ENCODE measurements at regions not wholly inside any gene's neighbourhood (a gene's known extent, or its start where the extent isn't known, plus 50 kb on each side); places are given as distances from the start of the nearest gene placed in this dataset.
"Not testable (repeated sequence)": the region's sequence is repeated elsewhere in the genome, so short reads cannot be mapped to it uniquely, and the experiment has no call there.

DNA sequence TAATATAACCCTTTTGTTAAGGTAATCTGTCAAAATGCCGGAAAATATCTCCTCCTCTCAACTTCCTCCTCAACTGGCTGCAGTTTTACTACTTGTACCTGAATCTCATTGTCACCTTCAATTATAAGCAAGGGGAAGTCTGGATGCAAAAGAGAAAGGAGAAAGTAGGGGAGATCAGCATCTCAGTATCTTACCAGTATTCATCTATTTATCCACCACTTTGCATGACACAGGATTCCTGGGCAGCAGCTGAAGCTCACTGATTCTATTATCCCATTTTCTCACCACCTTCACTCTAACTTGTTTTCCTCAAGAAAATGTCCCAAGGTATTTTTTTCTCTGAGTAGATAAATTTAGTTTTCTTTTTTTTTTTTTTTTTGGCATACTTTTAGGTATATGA is 440.5 kb upstream of the CBLB start:
- TF ChIP-seq, protein P1, sequence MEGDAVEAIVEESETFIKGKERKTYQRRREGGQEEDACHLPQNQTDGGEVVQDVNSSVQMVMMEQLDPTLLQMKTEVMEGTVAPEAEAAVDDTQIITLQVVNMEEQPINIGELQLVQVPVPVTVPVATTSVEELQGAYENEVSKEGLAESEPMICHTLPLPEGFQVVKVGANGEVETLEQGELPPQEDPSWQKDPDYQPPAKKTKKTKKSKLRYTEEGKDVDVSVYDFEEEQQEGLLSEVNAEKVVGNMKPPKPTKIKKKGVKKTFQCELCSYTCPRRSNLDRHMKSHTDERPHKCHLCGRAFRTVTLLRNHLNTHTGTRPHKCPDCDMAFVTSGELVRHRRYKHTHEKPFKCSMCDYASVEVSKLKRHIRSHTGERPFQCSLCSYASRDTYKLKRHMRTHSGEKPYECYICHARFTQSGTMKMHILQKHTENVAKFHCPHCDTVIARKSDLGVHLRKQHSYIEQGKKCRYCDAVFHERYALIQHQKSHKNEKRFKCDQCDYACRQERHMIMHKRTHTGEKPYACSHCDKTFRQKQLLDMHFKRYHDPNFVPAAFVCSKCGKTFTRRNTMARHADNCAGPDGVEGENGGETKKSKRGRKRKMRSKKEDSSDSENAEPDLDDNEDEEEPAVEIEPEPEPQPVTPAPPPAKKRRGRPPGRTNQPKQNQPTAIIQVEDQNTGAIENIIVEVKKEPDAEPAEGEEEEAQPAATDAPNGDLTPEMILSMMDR (conservative IDR thresholded peaks at IDR 0.05; ENCODE audit: low read length), result no peak
- no peak for TF ChIP-seq EZH2phosphoT487 (IDR thresholded peaks at IDR 0.05; ENCODE audit: borderline replicate concordance)
- Histone ChIP-seq H3K9ac (ENCODE audit: low read depth, low read length, poor library complexity, severe bottlenecking) (no peak overlapping the region), H4K20me1 (ENCODE audit: insufficient read depth, low read length, poor library complexity, severe bottlenecking) (no peaks in the 10 kb centered on the region), H3K36me3 (ENCODE audit: insufficient read depth, low read length) (no peaks in the 10 kb centered on the region), H3K79me2 (ENCODE audit: insufficient read depth, low read length) (no peaks in the 10 kb centered on the region), H3K4me3 (ENCODE audit: low read length, poor library complexity, severe bottlenecking) (no peak overlapping the region), H3K4me2 (ENCODE audit: low read depth, low read length, poor library complexity, severe bottlenecking) (no peak overlapping the region), H3K9me3 (ENCODE audit: insufficient read depth, low read depth, low read length) (no peaks in the 10 kb centered on the region), H2AFZ (ENCODE audit: low read length) (no peak overlapping the region), H3K9me2 (replicated peaks; ENCODE audit: low read depth, low read length) (no peaks in the 10 kb centered on the region), H3K27me3 (ENCODE audit: insufficient read depth, low read length, poor library complexity, severe bottlenecking) (no peaks in the 10 kb centered on the region), H3K4me1 (ENCODE audit: insufficient read depth, low read length, poor library complexity, severe bottlenecking) (no peaks in the 10 kb centered on the region), H3F3A (ENCODE audit: low read depth) (no peaks in the 10 kb centered on the region)

DNA sequence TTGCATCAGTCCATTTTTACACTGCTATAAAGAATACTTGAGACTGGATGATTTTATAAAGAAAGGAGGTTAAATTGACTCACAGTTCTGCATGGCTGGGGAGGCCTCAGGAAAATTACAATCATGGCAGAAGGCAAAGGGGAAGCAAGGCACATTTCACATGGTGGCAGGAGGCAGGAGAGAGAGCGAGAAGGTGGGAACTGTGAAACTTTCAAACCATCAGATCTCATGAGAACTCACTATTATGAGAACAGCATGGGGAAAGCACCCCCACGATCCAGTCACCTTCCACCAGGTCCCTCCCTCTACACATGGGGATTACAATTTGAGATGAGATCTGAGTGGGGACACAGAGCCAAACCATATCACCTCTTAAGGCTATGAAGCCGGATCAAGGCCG is 441.0 kb upstream of the CBLB start:
- not testable (repeated sequence) for H3K36me3 ChIP-seq (ENCODE audit: insufficient read depth, low read length); H3K9me2 ChIP-seq (replicated peaks; ENCODE audit: low read depth, low read length); H3K9me3 ChIP-seq (ENCODE audit: insufficient read depth, low read depth, low read length); H2AFZ ChIP-seq (ENCODE audit: low read length); H3F3A ChIP-seq (ENCODE audit: low read depth); H3K27me3 ChIP-seq (ENCODE audit: insufficient read depth, low read length, poor library complexity, severe bottlenecking); H3K9ac ChIP-seq (ENCODE audit: low read depth, low read length, poor library complexity, severe bottlenecking); H3K4me2 ChIP-seq (ENCODE audit: low read depth, low read length, poor library complexity, severe bottlenecking); H3K4me3 ChIP-seq (ENCODE audit: low read length, poor library complexity, severe bottlenecking); H3K4me1 ChIP-seq (ENCODE audit: insufficient read depth, low read length, poor library complexity, severe bottlenecking); H4K20me1 ChIP-seq (ENCODE audit: insufficient read depth, low read length, poor library complexity, severe bottlenecking); H3K79me2 ChIP-seq (ENCODE audit: insufficient read depth, low read length)

DNA sequence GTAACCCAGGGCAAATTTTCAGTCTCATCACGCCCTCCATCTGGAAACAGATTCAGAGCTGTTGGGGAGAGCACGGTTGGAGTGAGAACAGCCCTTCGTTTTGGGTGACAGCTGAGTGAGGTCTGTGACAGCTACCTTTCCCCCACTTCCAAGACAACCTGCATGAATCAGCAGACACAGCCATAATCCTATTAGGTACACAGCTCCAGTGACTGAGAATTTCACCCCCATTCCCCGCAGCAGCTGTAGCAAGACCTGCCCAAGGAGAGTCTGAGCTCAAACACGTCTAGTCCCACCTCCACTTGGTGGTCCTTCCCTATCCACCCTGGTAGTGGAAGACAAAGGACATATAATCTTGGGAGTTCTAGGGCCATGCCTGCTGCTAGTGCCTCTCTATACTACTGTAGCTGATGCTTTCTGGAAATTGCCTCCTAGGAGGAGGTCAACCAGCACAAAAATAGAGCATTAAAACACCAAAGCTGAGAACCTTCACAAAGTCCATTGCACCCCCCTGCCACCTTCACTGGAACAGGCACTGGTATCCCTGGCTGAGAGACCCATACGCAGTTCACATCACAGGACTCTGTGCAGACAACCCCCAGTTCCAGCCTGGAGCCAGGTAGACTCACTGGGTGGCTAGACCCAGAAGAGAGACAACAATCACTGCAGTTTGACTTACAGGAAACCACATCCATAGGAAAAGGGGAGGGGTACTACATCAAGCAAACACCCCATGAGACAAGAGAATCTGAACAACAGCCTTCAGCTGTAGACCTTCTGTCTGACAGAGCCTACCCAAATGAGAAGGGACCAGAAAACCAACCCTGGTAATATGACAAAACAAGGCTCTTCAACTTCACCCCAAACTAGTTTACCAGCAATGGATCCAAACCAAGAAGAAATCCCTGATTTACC is 448.6 kb upstream of the CBLB start:
- H3K4me2 ChIP-seq (ENCODE audit: low read depth, low read length, poor library complexity, severe bottlenecking), result no peak overlapping the region
- H4K20me1 ChIP-seq (ENCODE audit: insufficient read depth, low read length, poor library complexity, severe bottlenecking), result no peaks in the 10 kb centered on the region
- no peaks in the 10 kb centered on the region for H3K36me3 ChIP-seq (ENCODE audit: insufficient read depth, low read length)
- H3K79me2 ChIP-seq (ENCODE audit: insufficient read depth, low read length), result no peaks in the 10 kb centered on the region
- no peaks in the 10 kb centered on the region for H3K9me3 ChIP-seq (ENCODE audit: insufficient read depth, low read depth, low read length)
- no peaks in the 10 kb centered on the region for H3K9me2 ChIP-seq (replicated peaks; ENCODE audit: low read depth, low read length)
- TF ChIP-seq, protein P1 (conservative IDR thresholded peaks at IDR 0.05; ENCODE audit: low read length), result no peak
- TF ChIP-seq EZH2phosphoT487 (IDR thresholded peaks at IDR 0.05; ENCODE audit: borderline replicate concordance), result no peak
- H3K27me3 ChIP-seq (ENCODE audit: insufficient read depth, low read length, poor library complexity, severe bottlenecking), result no peaks in the 10 kb centered on the region
- no peaks in the 10 kb centered on the region for H3F3A ChIP-seq (ENCODE audit: low read depth)
- no peak overlapping the region for H3K4me3 ChIP-seq (ENCODE audit: low read length, poor library complexity, severe bottlenecking)
- H3K4me1 ChIP-seq (ENCODE audit: insufficient read depth, low read length, poor library complexity, severe bottlenecking), result no peaks in the 10 kb centered on the region
- no peak overlapping the region for H2AFZ ChIP-seq (ENCODE audit: low read length)
- H3K9ac ChIP-seq (ENCODE audit: low read depth, low read length, poor library complexity, severe bottlenecking), result no peak overlapping the region

DNA sequence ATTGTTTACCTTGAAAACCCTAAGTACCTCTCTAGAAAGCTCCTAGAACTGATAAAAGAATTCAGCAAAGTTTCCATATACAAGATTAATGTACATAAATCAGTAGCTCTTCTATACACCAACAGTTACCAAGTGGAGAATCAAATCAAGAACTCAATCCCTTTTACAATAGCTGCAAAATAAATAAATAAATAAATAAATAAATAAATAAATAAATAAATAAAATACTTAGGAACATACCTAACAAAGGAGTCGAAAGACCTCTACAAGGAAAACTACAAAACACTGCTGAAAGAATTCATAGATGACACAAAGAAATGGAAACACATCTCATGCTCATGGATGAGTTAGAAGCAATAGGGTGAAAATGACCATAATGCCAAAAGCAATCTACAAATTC is 452.6 kb upstream of the CBLB start:
- not testable (repeated sequence) for H2AFZ ChIP-seq (ENCODE audit: low read length); H3K27me3 ChIP-seq (ENCODE audit: insufficient read depth, low read length, poor library complexity, severe bottlenecking); H4K20me1 ChIP-seq (ENCODE audit: insufficient read depth, low read length, poor library complexity, severe bottlenecking); H3K79me2 ChIP-seq (ENCODE audit: insufficient read depth, low read length); H3K4me2 ChIP-seq (ENCODE audit: low read depth, low read length, poor library complexity, severe bottlenecking); H3F3A ChIP-seq (ENCODE audit: low read depth); H3K4me1 ChIP-seq (ENCODE audit: insufficient read depth, low read length, poor library complexity, severe bottlenecking); H3K9ac ChIP-seq (ENCODE audit: low read depth, low read length, poor library complexity, severe bottlenecking); H3K9me2 ChIP-seq (replicated peaks; ENCODE audit: low read depth, low read length); H3K4me3 ChIP-seq (ENCODE audit: low read length, poor library complexity, severe bottlenecking); H3K36me3 ChIP-seq (ENCODE audit: insufficient read depth, low read length)
- H3K9me3 ChIP-seq (ENCODE audit: insufficient read depth, low read depth, low read length), result peaks cover 15% of the 10 kb centered on the region; the same call in 1 of the 2 replicates
